Ishikawa (cell line): ENCODE measurements at regions not wholly inside any gene's neighbourhood (a gene's known extent, or its start where the extent isn't known, plus 50 kb on each side); places are given as distances from the start of the nearest gene placed in this dataset.

ENCODE experiments used
- CEBPB ChIP-seq: IDR thresholded peaks from 2 replicates; pipeline ENCODE4 v1.6.1; 2012
- EP300 ChIP-seq: IDR thresholded peaks from 2 replicates; pipeline ENCODE4 v1.6.1; 2012; ENCODE audit warnings: borderline replicate concordance
- FOXM1 ChIP-seq: IDR thresholded peaks from 2 replicates; pipeline ENCODE4 v1.6.1; 2012; ENCODE audit warnings: low read depth, borderline replicate concordance
- RAD21 ChIP-seq: IDR thresholded peaks from 2 replicates; pipeline ENCODE4 v1.6.1; 2012; ENCODE audit warnings: low read depth
- TCF12 ChIP-seq: IDR thresholded peaks from 2 replicates; pipeline ENCODE4 v1.6.1; 2012; ENCODE audit warnings: low read depth
- TEAD4 ChIP-seq: IDR thresholded peaks from 2 replicates; pipeline ENCODE4 v1.6.1; 2012
- TF ChIP-seq, protein P1 (sequence below): IDR thresholded peaks from 2 replicates; pipeline ENCODE4 v1.6.1; 2012
- TF ChIP-seq, protein P2 (sequence below): IDR thresholded peaks from 2 replicates; pipeline ENCODE4 v1.6.1; 2012

- TF ChIP-seq, protein P1, sequence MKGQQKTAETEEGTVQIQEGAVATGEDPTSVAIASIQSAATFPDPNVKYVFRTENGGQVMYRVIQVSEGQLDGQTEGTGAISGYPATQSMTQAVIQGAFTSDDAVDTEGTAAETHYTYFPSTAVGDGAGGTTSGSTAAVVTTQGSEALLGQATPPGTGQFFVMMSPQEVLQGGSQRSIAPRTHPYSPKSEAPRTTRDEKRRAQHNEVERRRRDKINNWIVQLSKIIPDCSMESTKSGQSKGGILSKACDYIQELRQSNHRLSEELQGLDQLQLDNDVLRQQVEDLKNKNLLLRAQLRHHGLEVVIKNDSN: no peak
- TF ChIP-seq EP300 (no peak), TCF12 (no peak), RAD21 (no peak), CEBPB (no peak), FOXM1 (no peak), TEAD4 (no peak)
- TF ChIP-seq, protein P2, sequence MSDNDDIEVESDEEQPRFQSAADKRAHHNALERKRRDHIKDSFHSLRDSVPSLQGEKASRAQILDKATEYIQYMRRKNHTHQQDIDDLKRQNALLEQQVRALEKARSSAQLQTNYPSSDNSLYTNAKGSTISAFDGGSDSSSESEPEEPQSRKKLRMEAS: no peak
Observed at GRCh38 chr11:127236776-127237175, 236.2 kb upstream of the KIRREL3 start.
